Ascending aorta (tissue), 2 donors: ENCODE measurements at regions not wholly inside any gene's neighbourhood (a gene's known extent, or its start where the extent isn't known, plus 50 kb on each side); places are given as distances from the start of the nearest gene placed in this dataset.

Experiments used
- DNase-seq, 2 donors: peaks; one replicate each; pipeline ENCODE4 v3.0.0-alpha.2; 2019; ENCODE audit warnings: low spot score in 2 of 2
- H3K27ac ChIP-seq, 2 donors: fragments of 200-600 bp; sonication (generic); one replicate each; pipeline ENCODE4 v1.5.1; 2016 to 2017; ENCODE audit warnings: mild to moderate bottlenecking in 1 of 2
- H3K27me3 ChIP-seq: fragments of 200-600 bp; sonication (generic); one replicate; pipeline ENCODE4 v1.5.1; 2017
- H3K36me3 ChIP-seq, 2 donors: fragments of 200-600 bp; sonication (generic); one replicate each; pipeline ENCODE4 v1.5.1; 2016
- H3K4me1 ChIP-seq, 2 donors: fragments of 200-600 bp; sonication (generic); one replicate each; pipeline ENCODE4 v1.5.1; 2016 to 2017; ENCODE audit warnings: mild to moderate bottlenecking in 1 of 2
- H3K4me3 ChIP-seq, 2 donors: fragments of 200-600 bp; sonication (generic); one replicate each; pipeline ENCODE4 v1.5.1; 2016 to 2017; ENCODE audit warnings: mild to moderate bottlenecking in 1 of 2
- H3K9me3 ChIP-seq, 2 donors: fragments of 200-600 bp; sonication (generic); one replicate each; pipeline ENCODE4 v1.5.1; 2016
- CTCF ChIP-seq, 3 experiments: fragments of 200-600 bp in 2 of 3; fragments of 450-650 bp in 1 of 3; sonication (generic) in 2 of 3; IDR thresholded peaks; one replicate each; pipeline ENCODE4 v1.5.1; 2016 to 2019; ENCODE audit warnings: antibody characterized with exemption in 3 of 3, mild to moderate bottlenecking in 1 of 3, moderate library complexity in 1 of 3
- intact Hi-C: fragments of 100-400 bp; cut with DNase I; formaldehyde crosslinking; loops from one replicate; pipeline ENCODE4 v1.15.1; 2023

GRCh38 chr20:39263076-39263475, 300.9 kb downstream of the DHX35 start:
- H3K4me1 ChIP-seq = no peaks in the 10 kb centered on the region
- no peaks in the 10 kb centered on the region for H3K36me3 ChIP-seq
- no peak overlapping the region for H3K27ac ChIP-seq
- no peaks in the 10 kb centered on the region for H3K9me3 ChIP-seq
- intact Hi-C loops = no loop called here
- H3K27me3 ChIP-seq = no peaks in the 10 kb centered on the region
- no peak for TF ChIP-seq CTCF (IDR thresholded peaks at IDR 0.05)
- H3K4me3 ChIP-seq = no peak overlapping the region
- DNase-seq = no peak

GRCh38 chr20:39259808-39260207, 297.7 kb downstream of the DHX35 start:
- Histone ChIP-seq H3K27me3 (no peaks in the 10 kb centered on the region), H3K4me1 (no peaks in the 10 kb centered on the region), H3K36me3 (no peaks in the 10 kb centered on the region), H3K9me3 (no peaks in the 10 kb centered on the region), H3K27ac (no peak overlapping the region), H3K4me3 (no peak overlapping the region)
- intact Hi-C loops = no loop called here
- TF ChIP-seq CTCF (IDR thresholded peaks at IDR 0.05) = no peak
- no peak for DNase-seq

GRCh38 chr20:39259010-39259803, 297.1 kb downstream of the DHX35 start:
- Histone ChIP-seq H3K9me3 (no peaks in the 10 kb centered on the region), H3K4me1 (no peaks in the 10 kb centered on the region), H3K27me3 (no peaks in the 10 kb centered on the region), H3K36me3 (no peaks in the 10 kb centered on the region), H3K4me3 (no peak overlapping the region), H3K27ac (no peak overlapping the region)
- intact Hi-C loops = no loop called here
- DNase-seq = no peak
- no peak for TF ChIP-seq CTCF (IDR thresholded peaks at IDR 0.05)

GRCh38 chr20:39258253-39258652, 296.1 kb downstream of the DHX35 start:
- intact Hi-C loops = no loop called here
- no peak overlapping the region for H3K4me3 ChIP-seq

GRCh38 chr20:39253051-39253755, 291.1 kb downstream of the DHX35 start:
- intact Hi-C loops = no loop called here
- H3K4me3 ChIP-seq = no peak overlapping the region

More at GRCh38 chr20:39258253-39258652, 296.1 kb downstream of the DHX35 start:
- H3K9me3 ChIP-seq = no peaks in the 10 kb centered on the region
- H3K27ac ChIP-seq = no peak overlapping the region
- no peak for TF ChIP-seq CTCF (IDR thresholded peaks at IDR 0.05)
- DNase-seq = no peak
- H3K27me3 ChIP-seq = no peaks in the 10 kb centered on the region
- H3K36me3 ChIP-seq = no peaks in the 10 kb centered on the region
- H3K4me1 ChIP-seq = no peaks in the 10 kb centered on the region

More at GRCh38 chr20:39253051-39253755, 291.1 kb downstream of the DHX35 start:
- no peaks in the 10 kb centered on the region for H3K4me1 ChIP-seq
- DNase-seq = no peak
- no peak overlapping the region for H3K27ac ChIP-seq
- H3K9me3 ChIP-seq = no peaks in the 10 kb centered on the region
- no peaks in the 10 kb centered on the region for H3K27me3 ChIP-seq
- no peaks in the 10 kb centered on the region for H3K36me3 ChIP-seq
- no peak for TF ChIP-seq CTCF (IDR thresholded peaks at IDR 0.05)
